ENCODE measurements at regions not wholly inside any gene's neighbourhood (a gene's known extent, or its start where the extent isn't known, plus 50 kb on each side); places are given as distances from the start of the nearest gene placed in this dataset.

DNA sequence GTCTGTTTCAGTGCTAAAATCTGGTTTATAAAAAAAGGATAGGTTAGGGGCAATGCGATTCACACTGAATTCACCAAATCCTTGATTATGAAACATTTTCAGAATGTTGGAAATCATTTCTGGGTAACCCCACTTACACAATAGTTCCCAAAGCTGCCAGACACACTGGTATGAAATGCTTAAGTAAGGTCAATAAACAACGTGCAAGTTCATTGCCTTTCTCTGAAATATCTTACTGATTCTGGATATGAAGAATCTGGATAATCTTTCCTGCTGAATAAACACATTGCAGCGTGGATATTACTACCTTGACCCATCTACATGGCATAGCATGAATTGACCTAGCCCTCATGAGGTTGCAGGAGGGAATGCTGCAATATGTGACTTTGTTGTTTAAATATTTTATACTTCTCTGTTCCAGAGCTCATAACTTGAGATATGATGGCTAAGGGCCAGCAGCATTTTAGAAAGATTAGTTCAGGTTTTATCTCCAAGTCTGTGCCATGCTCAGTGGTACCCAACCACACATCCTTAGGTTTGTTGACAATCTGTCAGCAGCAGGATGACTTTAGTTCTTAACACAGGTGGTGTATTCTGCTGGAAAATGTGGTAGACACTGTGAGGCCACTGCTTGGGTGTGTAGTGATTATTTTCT is 121.0 kb downstream of the NREP start:
- TF ChIP-seq NFIC (IDR thresholded peaks at IDR 0.05) (no peak), FOXM1 (IDR thresholded peaks at IDR 0.05; ENCODE audit: borderline replicate concordance, low read depth) (no peak), EP300 (IDR thresholded peaks at IDR 0.05; ENCODE audit: borderline replicate concordance) (no peak), TCF12 (IDR thresholded peaks at IDR 0.05; ENCODE audit: low read depth) (no peak), EGR1 (IDR thresholded peaks at IDR 0.05) (no peak), TAF1 (IDR thresholded peaks at IDR 0.05; ENCODE audit: low read depth) (no peak), YY1 (IDR thresholded peaks at IDR 0.05; ENCODE audit: low read depth) (no peak), CEBPB (IDR thresholded peaks at IDR 0.05) (no peak), CREB1 (IDR thresholded peaks at IDR 0.05; ENCODE audit: low read depth) (no peak), RAD21 (IDR thresholded peaks at IDR 0.05; ENCODE audit: low read depth) (no peak)
- TF ChIP-seq, protein P1, sequence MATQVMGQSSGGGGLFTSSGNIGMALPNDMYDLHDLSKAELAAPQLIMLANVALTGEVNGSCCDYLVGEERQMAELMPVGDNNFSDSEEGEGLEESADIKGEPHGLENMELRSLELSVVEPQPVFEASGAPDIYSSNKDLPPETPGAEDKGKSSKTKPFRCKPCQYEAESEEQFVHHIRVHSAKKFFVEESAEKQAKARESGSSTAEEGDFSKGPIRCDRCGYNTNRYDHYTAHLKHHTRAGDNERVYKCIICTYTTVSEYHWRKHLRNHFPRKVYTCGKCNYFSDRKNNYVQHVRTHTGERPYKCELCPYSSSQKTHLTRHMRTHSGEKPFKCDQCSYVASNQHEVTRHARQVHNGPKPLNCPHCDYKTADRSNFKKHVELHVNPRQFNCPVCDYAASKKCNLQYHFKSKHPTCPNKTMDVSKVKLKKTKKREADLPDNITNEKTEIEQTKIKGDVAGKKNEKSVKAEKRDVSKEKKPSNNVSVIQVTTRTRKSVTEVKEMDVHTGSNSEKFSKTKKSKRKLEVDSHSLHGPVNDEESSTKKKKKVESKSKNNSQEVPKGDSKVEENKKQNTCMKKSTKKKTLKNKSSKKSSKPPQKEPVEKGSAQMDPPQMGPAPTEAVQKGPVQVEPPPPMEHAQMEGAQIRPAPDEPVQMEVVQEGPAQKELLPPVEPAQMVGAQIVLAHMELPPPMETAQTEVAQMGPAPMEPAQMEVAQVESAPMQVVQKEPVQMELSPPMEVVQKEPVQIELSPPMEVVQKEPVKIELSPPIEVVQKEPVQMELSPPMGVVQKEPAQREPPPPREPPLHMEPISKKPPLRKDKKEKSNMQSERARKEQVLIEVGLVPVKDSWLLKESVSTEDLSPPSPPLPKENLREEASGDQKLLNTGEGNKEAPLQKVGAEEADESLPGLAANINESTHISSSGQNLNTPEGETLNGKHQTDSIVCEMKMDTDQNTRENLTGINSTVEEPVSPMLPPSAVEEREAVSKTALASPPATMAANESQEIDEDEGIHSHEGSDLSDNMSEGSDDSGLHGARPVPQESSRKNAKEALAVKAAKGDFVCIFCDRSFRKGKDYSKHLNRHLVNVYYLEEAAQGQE (IDR thresholded peaks at IDR 0.05; ENCODE audit: low read depth): no peak
- TF ChIP-seq, protein P2, sequence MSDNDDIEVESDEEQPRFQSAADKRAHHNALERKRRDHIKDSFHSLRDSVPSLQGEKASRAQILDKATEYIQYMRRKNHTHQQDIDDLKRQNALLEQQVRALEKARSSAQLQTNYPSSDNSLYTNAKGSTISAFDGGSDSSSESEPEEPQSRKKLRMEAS (IDR thresholded peaks at IDR 0.05): no peak
- TF ChIP-seq, protein P3, sequence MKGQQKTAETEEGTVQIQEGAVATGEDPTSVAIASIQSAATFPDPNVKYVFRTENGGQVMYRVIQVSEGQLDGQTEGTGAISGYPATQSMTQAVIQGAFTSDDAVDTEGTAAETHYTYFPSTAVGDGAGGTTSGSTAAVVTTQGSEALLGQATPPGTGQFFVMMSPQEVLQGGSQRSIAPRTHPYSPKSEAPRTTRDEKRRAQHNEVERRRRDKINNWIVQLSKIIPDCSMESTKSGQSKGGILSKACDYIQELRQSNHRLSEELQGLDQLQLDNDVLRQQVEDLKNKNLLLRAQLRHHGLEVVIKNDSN (IDR thresholded peaks at IDR 0.05): no peak

Measured in Ishikawa (cell line).